HEK293 (cell line): ENCODE measurements at regions not wholly inside any gene's neighbourhood (a gene's known extent, or its start where the extent isn't known, plus 50 kb on each side); places are given as distances from the start of the nearest gene placed in this dataset.

ENCODE experiments used
- CTCF ChIA-PET: fragments of 350-600 bp; formaldehyde crosslinking; extraction: SDS; loops from one replicate; lab custom pipeline; 2021; ENCODE audit warnings: antibody characterized with exemption; lab: Yijun Ruan, JAX
- POLR2A ChIA-PET: fragments of 300-600 bp; formaldehyde crosslinking; extraction: SDS; loops from one replicate; lab custom pipeline; 2020; ENCODE audit warnings: antibody characterized with exemption, inconsistent platforms; lab: Yijun Ruan, JAX
- H3K27ac ChIP-seq: fragments of 200-500 bp; sonication (Bioruptor generic); 2 replicates; pipeline ENCODE4 v1.5.1; 2014; ENCODE audit warnings: low read depth, low read length, control low read depth, inconsistent platforms; ENCODE audit errors: extremely low read depth
- H3K36me3 ChIP-seq, 2 experiments: fragments of 200-500 bp in 1 of 2; sonication (Bioruptor generic) in 1 of 2; 1 replicate in 1 of 2; 2 replicates in 1 of 2; pipeline ENCODE4 v1.5.1; 2014 to 2017; ENCODE audit warnings: inconsistent platforms in 2 of 2, low read length in 2 of 2; ENCODE audit not compliant: control insufficient read depth in 2 of 2, insufficient read depth in 1 of 2
- H3K4me1 ChIP-seq: fragments of 200-500 bp; sonication (Bioruptor generic); 2 replicates; pipeline ENCODE4 v1.5.1; 2014; ENCODE audit warnings: mild to moderate bottlenecking, low read length, inconsistent platforms; ENCODE audit not compliant: control insufficient read depth, insufficient read depth
- H3K4me3 ChIP-seq: 2 replicates; pipeline ENCODE4 v1.5.1; 2011; ENCODE audit warnings: low read depth, mild to moderate bottlenecking, control low read depth, low read length, moderate library complexity
- H3K9me3 ChIP-seq: fragments of 200-500 bp; sonication (Bioruptor generic); 2 replicates; pipeline ENCODE4 v1.5.1; 2014; ENCODE audit warnings: low read depth, low read length, inconsistent platforms; ENCODE audit not compliant: control insufficient read depth, insufficient read depth
- PRDM10 ChIP-seq: fragments of 450-650 bp; formaldehyde crosslinking; IDR thresholded peaks from 2 replicates; pipeline ENCODE4 v1.5.1; 2016; ENCODE audit warnings: missing biosample characterization, missing genetic modification characterization
- YY2 ChIP-seq: fragments of 450-650 bp; formaldehyde crosslinking; IDR thresholded peaks from 2 replicates; pipeline ENCODE4 v1.5.1; 2016; ENCODE audit warnings: missing biosample characterization, missing genetic modification characterization
- ZBTB1 ChIP-seq: fragments of 450-650 bp; formaldehyde crosslinking; IDR thresholded peaks from 2 replicates; pipeline ENCODE4 v1.5.1; 2016; ENCODE audit warnings: missing biosample characterization, missing genetic modification characterization
- ZBTB11 ChIP-seq: fragments of 450-650 bp; formaldehyde crosslinking; conservative IDR thresholded peaks from 2 replicates; pipeline ENCODE4 v1.5.1; 2016; ENCODE audit warnings: low read depth, missing biosample characterization, missing genetic modification characterization
- ZBTB44 ChIP-seq: fragments of 450-650 bp; IDR thresholded peaks from 2 replicates; pipeline ENCODE4 v1.5.1; 2018; ENCODE audit warnings: missing biosample characterization, mild to moderate bottlenecking, missing genetic modification characterization
- ZFP37 ChIP-seq: fragments of 450-650 bp; formaldehyde crosslinking; IDR thresholded peaks from 2 replicates; pipeline ENCODE4 v1.5.1; 2016; ENCODE audit warnings: missing biosample characterization, missing genetic modification characterization
- ZFP41 ChIP-seq: fragments of 450-650 bp; formaldehyde crosslinking; IDR thresholded peaks from 2 replicates; pipeline ENCODE4 v1.5.1; 2016; ENCODE audit warnings: missing biosample characterization, missing genetic modification characterization, borderline replicate concordance
- ZNF248 ChIP-seq: fragments of 450-650 bp; formaldehyde crosslinking; IDR thresholded peaks from 2 replicates; pipeline ENCODE4 v1.5.1; 2017; ENCODE audit warnings: missing biosample characterization, missing genetic modification characterization
- ZNF37A ChIP-seq: fragments of 450-650 bp; IDR thresholded peaks from 2 replicates; pipeline ENCODE4 v1.5.1; 2018; ENCODE audit warnings: missing biosample characterization, missing genetic modification characterization
- ZNF48 ChIP-seq: fragments of 450-650 bp; formaldehyde crosslinking; IDR thresholded peaks from 2 replicates; pipeline ENCODE4 v1.5.1; 2016; ENCODE audit warnings: missing biosample characterization, missing genetic modification characterization
- ZNF571 ChIP-seq: fragments of 450-650 bp; formaldehyde crosslinking; IDR thresholded peaks from 2 replicates; pipeline ENCODE4 v1.5.0; 2017; ENCODE audit warnings: missing biosample characterization, missing genetic modification characterization
- ZNF660 ChIP-seq: fragments of 450-650 bp; IDR thresholded peaks from 2 replicates; pipeline ENCODE4 v1.5.1; 2018; ENCODE audit warnings: missing biosample characterization, mild to moderate bottlenecking, missing genetic modification characterization
- ZNF704 ChIP-seq: fragments of 450-650 bp; formaldehyde crosslinking; IDR thresholded peaks from 2 replicates; pipeline ENCODE4 v1.5.1; 2016; ENCODE audit warnings: missing biosample characterization, missing genetic modification characterization
- ZNF707 ChIP-seq: fragments of 450-650 bp; formaldehyde crosslinking; IDR thresholded peaks from 2 replicates; pipeline ENCODE4 v1.5.1; 2016; ENCODE audit warnings: missing biosample characterization, missing genetic modification characterization

- Histone ChIP-seq H3K27ac (no peak overlapping the region), H3K4me1 (peaks cover 2% of the 10 kb centered on the region; the same call in 1 of the 2 replicates), H3K4me3 (no peak overlapping the region), H3K36me3 (no peaks in the 10 kb centered on the region), H3K9me3 (no peaks in the 10 kb centered on the region)
- POLR2A ChIA-PET = no interaction called here
- CTCF ChIA-PET = no interaction called here
- TF ChIP-seq YY2 (tag by site-specific recombination) (no peak), ZNF707 (tag by site-specific recombination) (no peak), PRDM10 (tag by site-specific recombination) (no peak), ZNF571 (no peak), ZNF48 (tag by site-specific recombination) (no peak), ZNF704 (tag by site-specific recombination) (no peak), ZFP41 (tag by site-specific recombination) (no peak), ZNF248 (tag by site-specific recombination) (no peak), ZNF37A (no peak), ZBTB44 (tag by site-specific recombination) (no peak), ZBTB11 (tag by site-specific recombination) (no peak), ZNF660 (tag by site-specific recombination) (no peak), ZFP37 (tag by site-specific recombination) (no peak)
These were observed 529.5 kb upstream of the SEMA3D start for GRCh38 chr7:85716353-85716752.

GRCh38 chr7:85714951-85715350 is 528.1 kb upstream of the SEMA3D start:
- no peak overlapping the region for H3K4me3 ChIP-seq
- H3K27ac ChIP-seq = no peak overlapping the region
- TF ChIP-seq ZBTB1 (tag by site-specific recombination) = no peak
- H3K36me3 ChIP-seq = no peaks in the 10 kb centered on the region
- ChIA-PET POLR2A (no interaction called here), CTCF (interaction anchor here (0.7 kb wide), 1 partner anchor 18 kb away, joined by 3 read pairs; no protein-coding TSS in a partner anchor)
- H3K4me1 ChIP-seq = peaks cover 2% of the 10 kb centered on the region; the same call in 1 of the 2 replicates
- H3K9me3 ChIP-seq = no peaks in the 10 kb centered on the region
